BLaER1 treated with 17β-estradiol and CSF1 and Interleukin-3, amounts not matched to agents 10 nM and 100 nM (cell line): ENCODE measurements at regions not wholly inside any gene's neighbourhood (a gene's known extent, or its start where the extent isn't known, plus 50 kb on each side); places are given as distances from the start of the nearest gene placed in this dataset.
A peak's percentile ranks its signal among the peaks of the same experiment; 100 is the strongest.
"Not testable (repeated sequence)": the region's sequence is repeated elsewhere in the genome, so short reads cannot be mapped to it uniquely, and the experiment has no call there.

ENCODE experiments used
- H3K27ac ChIP-seq, 11 experiments: shearing (Covaris generic); formaldehyde crosslinking; 2 replicates each; pipeline ENCODE4 v1.8.1; 2022
- H3K27me3 ChIP-seq, 11 experiments: shearing (Covaris generic); formaldehyde crosslinking; 2 replicates each; pipeline ENCODE4 v1.8.1; 2022
- H3K36me3 ChIP-seq, 11 experiments: shearing (Covaris generic); formaldehyde crosslinking; 2 replicates each; pipeline ENCODE4 v1.8.1; 2022
- H3K4me1 ChIP-seq, 10 experiments: shearing (Covaris generic); formaldehyde crosslinking; 2 replicates each; pipeline ENCODE4 v1.8.1; 2022
- H3K4me2 ChIP-seq, 11 experiments: shearing (Covaris generic); formaldehyde crosslinking; 2 replicates each; pipeline ENCODE4 v1.8.1; 2022
- H3K4me3 ChIP-seq, 10 experiments: shearing (Covaris generic); formaldehyde crosslinking; 2 replicates each; pipeline ENCODE4 v1.8.1; 2022
- H3K9ac ChIP-seq, 11 experiments: shearing (Covaris generic); formaldehyde crosslinking; 2 replicates each; pipeline ENCODE4 v1.8.1; 2022
- H3K9me3 ChIP-seq, 11 experiments: shearing (Covaris generic); formaldehyde crosslinking; replicated peaks in 1 of 11; 2 replicates each; pipeline ENCODE4 v1.8.1; 2022
- H4K20me1 ChIP-seq, 11 experiments: shearing (Covaris generic); formaldehyde crosslinking; 2 replicates each; pipeline ENCODE4 v1.8.1; 2022
- Cebpa-rat ChIP-seq, 11 experiments: shearing (Covaris generic); IDR thresholded peaks; 2 replicates each; pipeline ENCODE4 v1.8.1; 2022

DNA sequence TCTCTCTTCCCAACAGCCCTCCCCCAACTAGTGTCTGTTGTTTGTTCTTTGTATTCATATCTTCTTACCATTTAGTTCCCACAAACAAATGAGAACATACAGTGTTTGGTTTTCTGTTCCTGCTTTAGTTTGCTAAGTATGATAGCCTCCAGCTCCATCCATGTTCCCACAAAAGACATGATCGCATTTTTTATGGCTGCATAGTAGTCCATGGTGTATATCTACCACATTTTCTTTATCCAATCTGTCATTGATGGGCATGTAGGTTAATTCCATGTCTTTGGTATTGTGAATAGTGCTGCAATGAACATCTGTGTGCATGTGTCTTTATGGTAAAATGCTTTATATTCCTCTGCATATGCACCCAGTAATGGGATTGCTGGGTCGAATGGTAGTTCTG lies 283.9 kb upstream of the FGF13 start:
- Histone ChIP-seq H3K36me3 (no peaks in the 10 kb centered on the region), H3K9me3 (peaks cover 0 to 42% (median 18%) of the 10 kb centered on the region in 11 experiments; a peak in 16 of 22 replicates), H3K9ac (no peak overlapping the region), H3K4me2 (no peak overlapping the region), H4K20me1 (no peaks in the 10 kb centered on the region), H3K4me3 (no peak overlapping the region), H3K27ac (no peak overlapping the region), H3K4me1 (no peaks in the 10 kb centered on the region), H3K27me3 (peaks cover 32 to 73% (median 63%) of the 10 kb centered on the region in 11 experiments)
- no peak for TF ChIP-seq Cebpa-rat (IDR thresholded peaks at IDR 0.05)

DNA sequence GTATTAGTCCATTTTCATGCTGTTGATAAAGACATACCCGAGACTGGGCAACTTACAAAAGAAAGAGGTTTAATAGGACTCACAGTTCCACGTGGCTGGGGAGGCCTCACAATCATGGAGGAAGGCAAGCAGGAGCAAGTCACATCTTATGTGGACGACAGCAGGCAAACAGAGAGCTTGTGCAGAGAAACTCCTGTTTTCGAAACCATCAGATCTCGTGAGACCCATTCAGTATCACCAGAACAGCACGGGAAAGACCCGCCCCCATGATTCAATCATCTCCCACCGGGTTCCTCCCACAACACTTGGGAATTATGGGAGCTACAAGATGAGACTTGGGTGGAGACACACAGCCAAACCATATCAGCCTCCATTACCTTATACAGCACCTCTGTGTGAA lies 278.9 kb upstream of the FGF13 start:
- H3K4me3 ChIP-seq, H3K27ac ChIP-seq, H4K20me1 ChIP-seq, H3K4me1 ChIP-seq, H3K9ac ChIP-seq, H3K36me3 ChIP-seq, H3K4me2 ChIP-seq: not testable (repeated sequence)
- H3K9me3 ChIP-seq: peaks cover 0 to 23% (median 6%) of the 10 kb centered on the region in 11 experiments; a peak in 13 of 22 replicates
- H3K27me3 ChIP-seq: peaks cover 57 to 84% (median 74%) of the 10 kb centered on the region in 11 experiments

DNA sequence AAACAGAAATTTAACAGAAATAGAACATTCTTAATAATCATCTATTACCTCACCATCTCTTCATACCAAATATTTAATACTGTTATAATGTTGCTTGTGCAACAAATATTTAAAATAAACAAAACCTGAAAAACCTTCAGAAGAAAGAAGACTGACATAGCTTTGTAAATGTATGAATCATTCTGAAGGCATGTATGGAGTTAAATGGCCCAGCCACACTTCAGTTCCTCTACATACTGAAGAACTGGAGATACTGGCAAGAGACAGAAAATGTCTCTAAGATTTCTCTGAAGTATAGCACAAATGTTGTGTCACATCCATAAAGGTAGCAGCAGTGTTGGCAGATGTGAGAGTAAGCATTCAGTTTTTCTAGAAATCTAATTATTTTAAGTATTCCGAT lies 275.3 kb upstream of the FGF13 start:
- Histone ChIP-seq H3K36me3 (no peaks in the 10 kb centered on the region), H3K4me2 (no peak overlapping the region), H3K9ac (no peak overlapping the region)

DNA sequence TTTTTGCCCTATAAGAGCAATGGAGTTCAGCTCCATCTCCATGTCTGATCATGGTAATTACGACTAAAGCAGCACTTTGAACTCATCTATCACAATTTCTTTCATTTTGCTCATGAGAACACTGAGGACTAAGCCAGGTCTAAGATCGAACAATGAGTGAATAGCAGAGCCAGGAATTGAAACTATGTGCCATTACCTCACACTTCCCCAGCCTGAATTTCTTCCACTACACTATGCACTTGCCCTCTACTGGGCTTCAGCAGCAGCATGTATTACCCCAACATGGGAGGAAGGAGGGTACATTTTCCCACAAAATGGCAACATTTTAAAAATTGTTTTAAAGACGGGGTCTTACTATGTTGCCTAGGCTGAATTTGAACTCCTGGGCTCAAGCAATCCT lies 274.7 kb upstream of the FGF13 start:
- no peaks in the 10 kb centered on the region for H3K9me3 ChIP-seq
- H3K4me1 ChIP-seq: peaks cover 0 to 34% (median 0%) of the 10 kb centered on the region in 10 experiments; a peak in 4 of 20 replicates
- no peak overlapping the region for H3K9ac ChIP-seq
- H3K27ac ChIP-seq: no peak overlapping the region
- H3K4me2 ChIP-seq: 0 out of 22 replicates have a peak overlapping the region, but pooled peaks of 1 of the 11 experiments have one; percentile 17
- no peak overlapping the region for H3K4me3 ChIP-seq
- H4K20me1 ChIP-seq: no peaks in the 10 kb centered on the region; a peak in 2 of 22 replicates
- no peaks in the 10 kb centered on the region for H3K36me3 ChIP-seq
- peaks cover 68 to 99% (median 95%) of the 10 kb centered on the region in 11 experiments for H3K27me3 ChIP-seq
- no peak for TF ChIP-seq Cebpa-rat (IDR thresholded peaks at IDR 0.05)

More for the DNA sequence above, 275.3 kb upstream of the FGF13 start:
- Histone ChIP-seq H4K20me1 (no peaks in the 10 kb centered on the region; a peak in 2 of 22 replicates), H3K9me3 (no peaks in the 10 kb centered on the region; a peak in 1 of 22 replicates), H3K4me1 (peaks cover 0 to 27% (median 0%) of the 10 kb centered on the region in 10 experiments; a peak in 4 of 20 replicates), H3K27ac (no peak overlapping the region), H3K27me3 (peaks cover 68 to 99% (median 93%) of the 10 kb centered on the region in 11 experiments), H3K4me3 (no peak overlapping the region)
- no peak for TF ChIP-seq Cebpa-rat (IDR thresholded peaks at IDR 0.05)

DNA sequence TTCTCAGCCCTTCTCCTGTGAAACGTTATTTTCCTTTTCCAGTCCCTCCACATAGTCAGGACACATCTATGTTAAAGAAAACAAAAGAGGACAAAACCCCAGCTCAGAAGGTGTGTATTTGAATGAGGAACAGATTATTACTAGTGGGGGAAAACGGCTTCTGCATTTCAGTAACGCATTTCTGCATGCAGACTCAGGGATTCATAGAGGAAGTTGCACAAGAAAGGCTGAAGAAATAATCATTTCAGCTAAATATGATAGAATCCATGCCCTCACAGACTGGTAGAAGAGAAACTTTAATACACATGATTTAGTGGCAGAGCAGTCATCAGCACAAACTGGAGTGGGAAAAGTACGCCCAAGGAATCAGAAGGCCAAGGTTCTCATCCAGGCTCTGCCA lies 270.8 kb upstream of the FGF13 start:
- Histone ChIP-seq H3K9ac (no peak overlapping the region; a peak in 1 of 22 replicates), H3K27ac (peak overlapping the region in 3 of 11 experiments; percentile 48 to 52 (median 51); a peak in 6 of 22 replicates), H3K4me3 (no peak overlapping the region), H3K9me3 (no peaks in the 10 kb centered on the region), H4K20me1 (no peaks in the 10 kb centered on the region; a peak in 2 of 22 replicates), H3K4me2 (peak overlapping the region in 4 of 11 experiments; percentile 20 to 52 (median 39); a peak in 5 of 22 replicates), H3K36me3 (no peaks in the 10 kb centered on the region), H3K4me1 (peaks cover 0 to 34% (median 0%) of the 10 kb centered on the region in 10 experiments; a peak in 4 of 20 replicates), H3K27me3 (peaks cover 70 to 99% (median 95%) of the 10 kb centered on the region in 11 experiments)
- TF ChIP-seq Cebpa-rat (IDR thresholded peaks at IDR 0.05): peak in 2 of 11 experiments; percentile 11 to 57; a peak in 2 of 22 replicates

DNA sequence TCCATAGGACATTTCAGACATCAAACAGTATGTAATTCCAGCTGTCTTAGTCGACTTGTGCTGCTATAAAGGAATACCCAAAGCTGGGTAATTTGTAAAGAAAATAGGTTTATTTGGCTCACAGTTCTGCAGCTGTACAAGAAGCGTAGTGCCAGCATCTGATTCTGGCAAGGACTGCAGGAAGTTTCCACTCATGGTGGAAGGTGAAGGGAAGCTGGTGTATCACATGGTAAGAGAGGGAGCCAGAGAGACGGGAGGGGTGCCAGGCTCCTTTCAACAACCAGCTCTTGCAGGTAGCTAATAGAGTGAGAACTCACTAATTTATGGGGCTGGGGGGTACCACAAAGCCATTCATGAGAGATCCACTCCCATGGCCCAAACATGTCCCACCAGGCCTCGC lies 253.0 kb upstream of the FGF13 start:
- Histone ChIP-seq H3K4me2 (no peak overlapping the region), H3K27ac (no peak overlapping the region), H3K27me3 (peaks cover 56 to 84% (median 75%) of the 10 kb centered on the region in 11 experiments), H3K4me3 (no peak overlapping the region), H3K9ac (no peak overlapping the region), H3K4me1 (peaks cover 0 to 6% (median 0%) of the 10 kb centered on the region in 10 experiments; a peak in 2 of 20 replicates), H4K20me1 (peaks cover 0 to 9% (median 0%) of the 10 kb centered on the region in 11 experiments; a peak in 2 of 22 replicates), H3K9me3 (peaks cover 0 to 9% (median 0%) of the 10 kb centered on the region in 11 experiments; a peak in 1 of 22 replicates), H3K36me3 (no peaks in the 10 kb centered on the region)
- TF ChIP-seq Cebpa-rat (IDR thresholded peaks at IDR 0.05): no peak

DNA sequence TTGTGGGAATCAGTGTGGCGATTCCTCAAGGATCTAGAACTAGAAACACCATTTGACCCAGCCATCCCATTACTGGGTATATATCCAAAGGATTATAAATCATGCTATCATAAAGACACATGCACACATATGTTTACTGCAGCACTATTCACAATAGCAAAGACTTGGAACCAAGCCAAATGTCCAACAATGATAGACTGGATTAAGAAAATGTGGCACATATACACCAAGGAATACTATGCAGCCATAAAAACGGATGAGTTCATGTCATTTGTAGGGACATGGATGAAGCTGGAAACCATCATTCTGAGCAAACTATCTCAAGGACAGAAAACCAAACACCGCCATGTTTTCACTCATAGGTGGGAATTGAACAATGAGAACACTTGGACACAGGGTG lies 250.9 kb upstream of the FGF13 start:
- not testable (repeated sequence) for H3K36me3 ChIP-seq, H3K4me2 ChIP-seq, H4K20me1 ChIP-seq, H3K27ac ChIP-seq, H3K9me3 ChIP-seq, H3K9ac ChIP-seq, H3K4me3 ChIP-seq, H3K4me1 ChIP-seq
- H3K27me3 ChIP-seq: peaks cover 43 to 77% (median 68%) of the 10 kb centered on the region in 11 experiments

DNA sequence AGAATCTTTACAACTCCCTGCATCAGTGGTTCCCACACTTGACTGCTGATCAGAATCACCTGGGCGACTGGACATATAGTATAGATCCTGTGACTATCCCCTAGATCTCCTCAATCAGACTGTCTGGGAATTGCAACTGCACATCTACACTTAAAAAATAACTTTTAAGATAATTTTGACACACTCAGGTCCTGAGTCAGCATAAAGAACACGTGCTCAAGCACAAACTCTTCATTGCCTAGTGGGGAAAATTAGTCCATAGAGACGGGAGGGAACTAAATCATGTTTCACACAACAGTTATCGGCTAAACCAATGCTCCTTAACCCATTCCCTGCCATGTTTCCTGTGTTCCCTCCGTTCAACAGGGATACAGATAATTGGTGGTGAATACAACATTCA lies 243.5 kb upstream of the FGF13 start:
- H3K9me3 ChIP-seq: peaks cover 0 to 8% (median 0%) of the 10 kb centered on the region in 11 experiments; a peak in 1 of 22 replicates
- H4K20me1 ChIP-seq: no peaks in the 10 kb centered on the region
- no peak overlapping the region for H3K4me3 ChIP-seq
- H3K4me1 ChIP-seq: no peaks in the 10 kb centered on the region
- H3K27ac ChIP-seq: no peak overlapping the region
- no peak overlapping the region for H3K4me2 ChIP-seq
- H3K27me3 ChIP-seq: peaks cover 37 to 76% (median 64%) of the 10 kb centered on the region in 11 experiments
- no peaks in the 10 kb centered on the region for H3K36me3 ChIP-seq
- no peak for TF ChIP-seq Cebpa-rat (IDR thresholded peaks at IDR 0.05)
- H3K9ac ChIP-seq: no peak overlapping the region

DNA sequence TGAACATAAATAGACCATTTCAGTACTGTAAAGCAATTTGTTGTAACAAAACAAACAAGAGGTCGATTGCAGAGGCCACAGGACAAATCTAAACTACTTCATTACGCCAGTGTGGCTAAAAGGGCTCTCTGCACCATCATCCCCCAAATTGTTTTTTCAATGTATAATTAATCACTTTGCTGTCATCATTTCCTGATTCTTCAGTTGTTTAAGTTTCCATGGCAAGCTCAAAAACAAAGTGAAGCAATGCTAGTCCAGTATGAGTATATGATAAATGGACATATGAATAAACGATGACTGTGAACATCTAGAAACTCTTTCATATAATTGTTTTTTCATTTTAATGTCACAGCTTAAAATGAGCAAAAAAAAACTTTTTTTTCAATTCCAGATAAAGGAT lies 235.4 kb upstream of the FGF13 start:
- H3K27ac ChIP-seq: no peak overlapping the region
- H3K9me3 ChIP-seq: peaks cover 0 to 5% (median 0%) of the 10 kb centered on the region in 11 experiments; a peak in 1 of 22 replicates
- H3K4me2 ChIP-seq: no peak overlapping the region
- H3K9ac ChIP-seq: no peak overlapping the region
- no peak overlapping the region for H3K4me3 ChIP-seq
- H3K36me3 ChIP-seq: no peaks in the 10 kb centered on the region
- peaks cover 84 to 99% (median 94%) of the 10 kb centered on the region in 11 experiments for H3K27me3 ChIP-seq
- no peaks in the 10 kb centered on the region for H3K4me1 ChIP-seq
- no peaks in the 10 kb centered on the region; a peak in 2 of 22 replicates for H4K20me1 ChIP-seq
- TF ChIP-seq Cebpa-rat (IDR thresholded peaks at IDR 0.05): no peak

DNA sequence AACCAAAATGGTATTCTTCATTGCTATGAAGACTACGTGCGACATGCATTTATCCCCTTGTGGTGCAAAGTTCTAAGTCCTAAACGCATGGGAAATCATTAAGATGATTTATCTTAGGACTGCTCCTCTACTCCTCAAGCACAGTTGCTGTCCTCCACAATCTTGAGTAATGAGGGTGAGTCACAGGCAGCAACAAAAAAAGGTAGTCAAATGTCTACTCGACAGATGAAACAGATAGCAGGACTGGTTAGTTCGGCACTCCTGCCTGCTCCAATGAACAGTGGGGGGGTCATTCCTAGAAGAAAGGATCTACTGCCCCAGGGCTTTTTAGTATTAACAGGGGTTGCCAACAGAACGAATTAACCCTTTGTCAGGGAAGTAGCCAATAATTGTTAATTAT lies 233.7 kb upstream of the FGF13 start:
- Histone ChIP-seq H3K27me3 (peaks cover 98 to 100% (median 100%) of the 10 kb centered on the region in 11 experiments), H3K4me2 (no peak overlapping the region), H3K9me3 (no peaks in the 10 kb centered on the region), H3K36me3 (no peaks in the 10 kb centered on the region), H4K20me1 (no peaks in the 10 kb centered on the region; a peak in 2 of 22 replicates), H3K9ac (no peak overlapping the region), H3K4me3 (no peak overlapping the region), H3K4me1 (no peaks in the 10 kb centered on the region), H3K27ac (no peak overlapping the region)
- TF ChIP-seq Cebpa-rat (IDR thresholded peaks at IDR 0.05): no peak
